HEK293 (cell line): ENCODE measurements at regions not wholly inside any gene's neighbourhood (a gene's known extent, or its start where the extent isn't known, plus 50 kb on each side); places are given as distances from the start of the nearest gene placed in this dataset.

Source experiments
- CTCF ChIA-PET: fragments of 350-600 bp; formaldehyde crosslinking; extraction: SDS; loops from one replicate; lab custom pipeline; 2021; ENCODE audit warnings: antibody characterized with exemption; lab: Yijun Ruan, JAX
- POLR2A ChIA-PET: fragments of 300-600 bp; formaldehyde crosslinking; extraction: SDS; loops from one replicate; lab custom pipeline; 2020; ENCODE audit warnings: antibody characterized with exemption, inconsistent platforms; lab: Yijun Ruan, JAX
- H3K27ac ChIP-seq: fragments of 200-500 bp; sonication (Bioruptor generic); 2 replicates; pipeline ENCODE4 v1.5.1; 2014; ENCODE audit warnings: low read depth, low read length, control low read depth, inconsistent platforms; ENCODE audit errors: extremely low read depth
- H3K36me3 ChIP-seq, 2 experiments: fragments of 200-500 bp in 1 of 2; sonication (Bioruptor generic) in 1 of 2; 1 replicate in 1 of 2; 2 replicates in 1 of 2; pipeline ENCODE4 v1.5.1; 2014 to 2017; ENCODE audit warnings: inconsistent platforms in 2 of 2, low read length in 2 of 2; ENCODE audit not compliant: control insufficient read depth in 2 of 2, insufficient read depth in 1 of 2
- H3K4me1 ChIP-seq: fragments of 200-500 bp; sonication (Bioruptor generic); 2 replicates; pipeline ENCODE4 v1.5.1; 2014; ENCODE audit warnings: mild to moderate bottlenecking, low read length, inconsistent platforms; ENCODE audit not compliant: control insufficient read depth, insufficient read depth
- H3K4me3 ChIP-seq: 2 replicates; pipeline ENCODE4 v1.5.1; 2011; ENCODE audit warnings: low read depth, mild to moderate bottlenecking, control low read depth, low read length, moderate library complexity
- H3K9me3 ChIP-seq: fragments of 200-500 bp; sonication (Bioruptor generic); 2 replicates; pipeline ENCODE4 v1.5.1; 2014; ENCODE audit warnings: low read depth, low read length, inconsistent platforms; ENCODE audit not compliant: control insufficient read depth, insufficient read depth
- CTCF ChIP-seq: fragments of 450-650 bp; formaldehyde crosslinking; IDR thresholded peaks from 2 replicates; pipeline ENCODE4 v1.5.1; 2016; ENCODE audit warnings: missing biosample characterization, missing genetic modification characterization
- GLIS1 ChIP-seq: fragments of 450-650 bp; formaldehyde crosslinking; IDR thresholded peaks from 2 replicates; pipeline ENCODE4 v1.5.1; 2016; ENCODE audit warnings: missing biosample characterization, missing genetic modification characterization
- IKZF3 ChIP-seq: fragments of 450-650 bp; IDR thresholded peaks from 2 replicates; pipeline ENCODE4 v1.5.0; 2018; ENCODE audit warnings: missing biosample characterization, mild to moderate bottlenecking, missing genetic modification characterization, moderate library complexity
- MEIS1 ChIP-seq: sonication (generic); formaldehyde crosslinking; IDR thresholded peaks from 2 replicates; pipeline ENCODE4 v1.8.1; 2022; ENCODE audit warnings: missing genetic modification reagents, mild to moderate bottlenecking, borderline replicate concordance
- OSR2 ChIP-seq: fragments of 450-650 bp; formaldehyde crosslinking; IDR thresholded peaks from 2 replicates; pipeline ENCODE4 v1.5.1; 2016; ENCODE audit warnings: missing biosample characterization, missing genetic modification characterization
- PBX3 ChIP-seq: sonication (generic); formaldehyde crosslinking; IDR thresholded peaks from 2 replicates; pipeline ENCODE4 v1.8.1; 2022; ENCODE audit warnings: mild to moderate bottlenecking, moderate library complexity, missing genetic modification reagents
- ZBTB1 ChIP-seq: fragments of 450-650 bp; formaldehyde crosslinking; IDR thresholded peaks from 2 replicates; pipeline ENCODE4 v1.5.1; 2016; ENCODE audit warnings: missing biosample characterization, missing genetic modification characterization
- ZBTB20 ChIP-seq: fragments of 450-650 bp; formaldehyde crosslinking; IDR thresholded peaks from 2 replicates; pipeline ENCODE4 v1.5.1; 2016; ENCODE audit warnings: missing biosample characterization, missing genetic modification characterization
- ZFP37 ChIP-seq: fragments of 450-650 bp; formaldehyde crosslinking; IDR thresholded peaks from 2 replicates; pipeline ENCODE4 v1.5.1; 2016; ENCODE audit warnings: missing biosample characterization, missing genetic modification characterization
- ZNF184 ChIP-seq: fragments of 450-650 bp; IDR thresholded peaks from 2 replicates; pipeline ENCODE4 v1.5.1; 2018; ENCODE audit warnings: missing biosample characterization, mild to moderate bottlenecking, missing genetic modification characterization
- ZNF248 ChIP-seq: fragments of 450-650 bp; formaldehyde crosslinking; IDR thresholded peaks from 2 replicates; pipeline ENCODE4 v1.5.1; 2017; ENCODE audit warnings: missing biosample characterization, missing genetic modification characterization
- ZNF335 ChIP-seq: fragments of 450-650 bp; formaldehyde crosslinking; conservative IDR thresholded peaks from 2 replicates; pipeline ENCODE4 v1.5.1; 2016; ENCODE audit warnings: missing biosample characterization, missing genetic modification characterization
- ZNF366 ChIP-seq: fragments of 450-650 bp; formaldehyde crosslinking; conservative IDR thresholded peaks from 2 replicates; pipeline ENCODE4 v1.5.1; 2016; ENCODE audit warnings: missing biosample characterization, missing genetic modification characterization
- ZNF660 ChIP-seq: fragments of 450-650 bp; IDR thresholded peaks from 2 replicates; pipeline ENCODE4 v1.5.1; 2018; ENCODE audit warnings: missing biosample characterization, mild to moderate bottlenecking, missing genetic modification characterization
- ZNF664 ChIP-seq: fragments of 450-650 bp; formaldehyde crosslinking; IDR thresholded peaks from 2 replicates; pipeline ENCODE4 v1.5.1; 2016; ENCODE audit warnings: missing biosample characterization, missing genetic modification characterization
- ZNF776 ChIP-seq: fragments of 450-650 bp; formaldehyde crosslinking; IDR thresholded peaks from 2 replicates; pipeline ENCODE4 v1.5.0; 2017; ENCODE audit warnings: missing biosample characterization, missing genetic modification characterization, borderline replicate concordance
- ZNF791 ChIP-seq: fragments of 450-650 bp; formaldehyde crosslinking; IDR thresholded peaks from 2 replicates; pipeline ENCODE4 v1.5.1; 2016; ENCODE audit warnings: missing biosample characterization, missing genetic modification characterization
- ZNF837 ChIP-seq: fragments of 450-650 bp; formaldehyde crosslinking; IDR thresholded peaks from 2 replicates; pipeline ENCODE4 v1.5.1; 2016; ENCODE audit warnings: missing biosample characterization, missing genetic modification characterization
- TF ChIP-seq, protein P1 (sequence below): fragments of 450-650 bp; formaldehyde crosslinking; IDR thresholded peaks from 2 replicates; pipeline ENCODE4 v1.5.0; 2017; ENCODE audit warnings: missing biosample characterization, missing genetic modification characterization, borderline replicate concordance
- TF ChIP-seq, protein P2 (sequence below): fragments of 450-650 bp; formaldehyde crosslinking; IDR thresholded peaks from 2 replicates; pipeline ENCODE4 v1.5.1; 2017; ENCODE audit warnings: missing biosample characterization, missing genetic modification characterization
- TF ChIP-seq, protein P3 (sequence below): fragments of 450-650 bp; formaldehyde crosslinking; IDR thresholded peaks from 2 replicates; pipeline ENCODE4 v1.5.1; 2017; ENCODE audit warnings: missing biosample characterization, missing genetic modification characterization

DNA sequence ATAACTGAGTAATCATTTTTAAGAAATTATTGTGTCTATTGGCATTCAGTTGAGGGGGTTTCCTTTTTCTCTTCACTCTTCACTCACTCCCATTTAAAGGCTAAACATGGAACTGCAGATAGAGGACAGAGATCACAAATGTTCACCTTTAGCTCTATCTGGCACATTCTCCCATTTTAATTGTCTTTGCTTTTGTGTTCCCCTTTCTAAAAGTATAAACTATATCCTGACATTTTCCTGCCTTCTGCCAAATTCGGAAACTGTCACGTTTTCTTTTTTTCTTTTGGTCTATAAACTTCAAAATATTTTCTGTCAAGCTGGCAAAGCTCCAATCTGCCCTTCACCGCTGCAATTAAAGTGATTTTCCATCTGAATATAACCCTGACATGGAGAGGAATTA lies 219.8 kb upstream of the CDKN3 start:
- POLR2A ChIA-PET, result no interaction called here
- no peak for TF ChIP-seq CTCF (tag by site-specific recombination)
- no peak for TF ChIP-seq PBX3 (CRISPR knock-in tag)
- no peak for TF ChIP-seq ZNF248
- TF ChIP-seq ZNF837 (tag by site-specific recombination), result no peak
- TF ChIP-seq, protein P1, sequence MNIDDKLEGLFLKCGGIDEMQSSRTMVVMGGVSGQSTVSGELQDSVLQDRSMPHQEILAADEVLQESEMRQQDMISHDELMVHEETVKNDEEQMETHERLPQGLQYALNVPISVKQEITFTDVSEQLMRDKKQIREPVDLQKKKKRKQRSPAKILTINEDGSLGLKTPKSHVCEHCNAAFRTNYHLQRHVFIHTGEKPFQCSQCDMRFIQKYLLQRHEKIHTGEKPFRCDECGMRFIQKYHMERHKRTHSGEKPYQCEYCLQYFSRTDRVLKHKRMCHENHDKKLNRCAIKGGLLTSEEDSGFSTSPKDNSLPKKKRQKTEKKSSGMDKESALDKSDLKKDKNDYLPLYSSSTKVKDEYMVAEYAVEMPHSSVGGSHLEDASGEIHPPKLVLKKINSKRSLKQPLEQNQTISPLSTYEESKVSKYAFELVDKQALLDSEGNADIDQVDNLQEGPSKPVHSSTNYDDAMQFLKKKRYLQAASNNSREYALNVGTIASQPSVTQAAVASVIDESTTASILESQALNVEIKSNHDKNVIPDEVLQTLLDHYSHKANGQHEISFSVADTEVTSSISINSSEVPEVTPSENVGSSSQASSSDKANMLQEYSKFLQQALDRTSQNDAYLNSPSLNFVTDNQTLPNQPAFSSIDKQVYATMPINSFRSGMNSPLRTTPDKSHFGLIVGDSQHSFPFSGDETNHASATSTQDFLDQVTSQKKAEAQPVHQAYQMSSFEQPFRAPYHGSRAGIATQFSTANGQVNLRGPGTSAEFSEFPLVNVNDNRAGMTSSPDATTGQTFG (tag by site-specific recombination), result no peak
- TF ChIP-seq ZNF184, result no peak
- TF ChIP-seq ZNF660 (tag by site-specific recombination), result no peak
- TF ChIP-seq ZNF664 (tag by site-specific recombination), result no peak
- TF ChIP-seq ZNF366 (tag by site-specific recombination), result no peak
- TF ChIP-seq, protein P2, sequence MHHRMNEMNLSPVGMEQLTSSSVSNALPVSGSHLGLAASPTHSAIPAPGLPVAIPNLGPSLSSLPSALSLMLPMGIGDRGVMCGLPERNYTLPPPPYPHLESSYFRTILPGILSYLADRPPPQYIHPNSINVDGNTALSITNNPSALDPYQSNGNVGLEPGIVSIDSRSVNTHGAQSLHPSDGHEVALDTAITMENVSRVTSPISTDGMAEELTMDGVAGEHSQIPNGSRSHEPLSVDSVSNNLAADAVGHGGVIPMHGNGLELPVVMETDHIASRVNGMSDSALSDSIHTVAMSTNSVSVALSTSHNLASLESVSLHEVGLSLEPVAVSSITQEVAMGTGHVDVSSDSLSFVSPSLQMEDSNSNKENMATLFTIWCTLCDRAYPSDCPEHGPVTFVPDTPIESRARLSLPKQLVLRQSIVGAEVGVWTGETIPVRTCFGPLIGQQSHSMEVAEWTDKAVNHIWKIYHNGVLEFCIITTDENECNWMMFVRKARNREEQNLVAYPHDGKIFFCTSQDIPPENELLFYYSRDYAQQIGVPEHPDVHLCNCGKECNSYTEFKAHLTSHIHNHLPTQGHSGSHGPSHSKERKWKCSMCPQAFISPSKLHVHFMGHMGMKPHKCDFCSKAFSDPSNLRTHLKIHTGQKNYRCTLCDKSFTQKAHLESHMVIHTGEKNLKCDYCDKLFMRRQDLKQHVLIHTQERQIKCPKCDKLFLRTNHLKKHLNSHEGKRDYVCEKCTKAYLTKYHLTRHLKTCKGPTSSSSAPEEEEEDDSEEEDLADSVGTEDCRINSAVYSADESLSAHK, result no peak
- no peak for TF ChIP-seq ZBTB1 (tag by site-specific recombination)
- no peak for TF ChIP-seq ZNF791 (tag by site-specific recombination)
- TF ChIP-seq ZNF776 (tag by site-specific recombination), result no peak
- TF ChIP-seq ZFP37, result no peak
- peaks cover 18% of the 10 kb centered on the region for H3K4me1 ChIP-seq
- no peak overlapping the region for H3K4me3 ChIP-seq
- H3K9me3 ChIP-seq, result no peaks in the 10 kb centered on the region
- CTCF ChIA-PET, result interaction anchor here (0.6 to 2.4 kb wide), 6 partner anchors 152 to 1075 kb away, joined by 3 to 11 read pairs (median 5); no protein-coding TSS in a partner anchor
- H3K36me3 ChIP-seq, result no peaks in the 10 kb centered on the region
- no peak overlapping the region for H3K27ac ChIP-seq

GRCh38 chr14:54177641-54178621 lies 218.9 kb upstream of the CDKN3 start:
- ChIA-PET POLR2A (interaction anchor here (1.0 kb wide), 1 partner anchor 224 kb away, joined by 3 read pairs; no protein-coding TSS in a partner anchor), CTCF (interaction anchor here (0.5 to 1.7 kb wide), 9 partner anchors 47 to 1075 kb away, joined by 3 to 8 read pairs (median 4); no protein-coding TSS in a partner anchor)
- Histone ChIP-seq H3K27ac (no peak overlapping the region), H3K9me3 (no peaks in the 10 kb centered on the region), H3K36me3 (no peaks in the 10 kb centered on the region), H3K4me3 (no peak overlapping the region), H3K4me1 (peaks cover 20% of the 10 kb centered on the region)
- TF ChIP-seq MEIS1 (CRISPR knock-in tag) (no peak), OSR2 (tag by site-specific recombination) (peak; percentile 41; the same call in 1 of the 2 replicates), IKZF3 (tag by site-specific recombination) (peak; percentile 36; the same call in 1 of the 2 replicates), GLIS1 (tag by site-specific recombination) (peak; percentile 85), ZBTB20 (tag by site-specific recombination) (no peak), ZNF335 (peak; percentile 43)
- TF ChIP-seq, protein P3, sequence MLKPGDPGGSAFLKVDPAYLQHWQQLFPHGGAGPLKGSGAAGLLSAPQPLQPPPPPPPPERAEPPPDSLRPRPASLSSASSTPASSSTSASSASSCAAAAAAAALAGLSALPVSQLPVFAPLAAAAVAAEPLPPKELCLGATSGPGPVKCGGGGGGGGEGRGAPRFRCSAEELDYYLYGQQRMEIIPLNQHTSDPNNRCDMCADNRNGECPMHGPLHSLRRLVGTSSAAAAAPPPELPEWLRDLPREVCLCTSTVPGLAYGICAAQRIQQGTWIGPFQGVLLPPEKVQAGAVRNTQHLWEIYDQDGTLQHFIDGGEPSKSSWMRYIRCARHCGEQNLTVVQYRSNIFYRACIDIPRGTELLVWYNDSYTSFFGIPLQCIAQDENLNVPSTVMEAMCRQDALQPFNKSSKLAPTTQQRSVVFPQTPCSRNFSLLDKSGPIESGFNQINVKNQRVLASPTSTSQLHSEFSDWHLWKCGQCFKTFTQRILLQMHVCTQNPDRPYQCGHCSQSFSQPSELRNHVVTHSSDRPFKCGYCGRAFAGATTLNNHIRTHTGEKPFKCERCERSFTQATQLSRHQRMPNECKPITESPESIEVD (tag by site-specific recombination), result peak; percentile 83
- TF ChIP-seq, protein P2, result 0 out of 2 replicates have a peak, but pooled peaks have one; percentile 51
